Mesendoderm (in vitro differentiated cells): ENCODE measurements at regions not wholly inside any gene's neighbourhood (a gene's known extent, or its start where the extent isn't known, plus 50 kb on each side); places are given as distances from the start of the nearest gene placed in this dataset.
A peak's percentile ranks its signal among the peaks of the same experiment; 100 is the strongest.

Experiments
- DNase-seq: peaks from one replicate; pipeline ENCODE4 v3.0.0; 2013
- H2AK5ac ChIP-seq: 2 replicates; pipeline ENCODE4 v1.6.1; 2013; ENCODE audit warnings: low read length, inconsistent platforms
- H2BK120ac ChIP-seq: 2 replicates; pipeline ENCODE4 v1.6.1; 2013; ENCODE audit warnings: low read depth, mild to moderate bottlenecking, low read length, moderate library complexity, mixed read lengths
- H2BK15ac ChIP-seq: replicated peaks from 2 replicates; pipeline ENCODE4 v1.6.1; 2013; ENCODE audit warnings: low read depth, mild to moderate bottlenecking, moderate library complexity
- H2BK5ac ChIP-seq: 2 replicates; pipeline ENCODE4 v1.6.1; 2013; ENCODE audit warnings: low read length, inconsistent platforms
- H3K18ac ChIP-seq: 2 replicates; pipeline ENCODE4 v1.6.1; 2013; ENCODE audit warnings: mild to moderate bottlenecking, low read length, mixed read lengths
- H3K23ac ChIP-seq: one replicate; pipeline ENCODE4 v1.6.1; 2013; ENCODE audit warnings: low read length
- H3K27ac ChIP-seq: 2 replicates; pipeline ENCODE4 v1.5.1; 2013; ENCODE audit warnings: low read depth, mild to moderate bottlenecking, inconsistent platforms, low read length, moderate library complexity
- H3K27me3 ChIP-seq: 2 replicates; pipeline ENCODE4 v1.6.1; 2013; ENCODE audit warnings: low read length, control low read depth, mild to moderate bottlenecking, inconsistent platforms; ENCODE audit not compliant: insufficient read depth, poor library complexity
- H3K36me3 ChIP-seq: 2 replicates; pipeline ENCODE4 v1.6.1; 2013; ENCODE audit warnings: low read length, inconsistent platforms; ENCODE audit not compliant: control insufficient read depth, insufficient read depth
- H3K4ac ChIP-seq: one replicate; pipeline ENCODE4 v1.6.1; 2013; ENCODE audit warnings: low read depth, mild to moderate bottlenecking, low read length, moderate library complexity
- H3K4me1 ChIP-seq: 2 replicates; pipeline ENCODE4 v1.6.1; 2013; ENCODE audit warnings: low read depth, low read length, inconsistent platforms; ENCODE audit not compliant: control insufficient read depth
- H3K4me2 ChIP-seq: 2 replicates; pipeline ENCODE4 v1.6.1; 2013; ENCODE audit warnings: low read length
- H3K4me3 ChIP-seq: 2 replicates; pipeline ENCODE4 v1.5.1; 2013; ENCODE audit warnings: mild to moderate bottlenecking, low read length
- H3K56ac ChIP-seq: one replicate; pipeline ENCODE4 v1.6.1; 2013; ENCODE audit warnings: low read length
- H3K79me1 ChIP-seq: 2 replicates; pipeline ENCODE4 v1.6.1; 2013; ENCODE audit warnings: low read length, inconsistent platforms
- H3K79me2 ChIP-seq: 2 replicates; pipeline ENCODE4 v1.6.1; 2013; ENCODE audit warnings: mild to moderate bottlenecking, low read length; ENCODE audit not compliant: control insufficient read depth, insufficient read depth
- H3K9ac ChIP-seq: 2 replicates; pipeline ENCODE4 v1.6.1; 2013; ENCODE audit warnings: low read length, inconsistent platforms
- H4K5ac ChIP-seq: one replicate; pipeline ENCODE4 v1.6.1; 2013; ENCODE audit warnings: low read length
- H4K8ac ChIP-seq: one replicate; pipeline ENCODE4 v1.6.1; 2013; ENCODE audit warnings: low read depth, mild to moderate bottlenecking, control low read depth, low read length, moderate library complexity
- WGBS: extraction: QIAGEN DNeasy Blood & Tissue Kit; methylation state at CpG from one replicate; pipeline ENCODE4 v1.1.7; 2013; ENCODE audit warnings: low lambda C conversion rate, missing lambda C conversion rate; ENCODE audit not compliant: insufficient coverage; ENCODE audit errors: extremely low coverage; 5-methylcytosine and 5-hydroxymethylcytosine counted together

GRCh38 chr2:144597388-144597787, 77.5 kb upstream of the ZEB2 start:
- Histone ChIP-seq H3K56ac (peak overlapping the region; percentile 11), H3K9ac (no peak overlapping the region), H3K4ac (no peak overlapping the region), H3K36me3 (no peaks in the 10 kb centered on the region), H2AK5ac (peak overlapping the region; percentile 63), H3K18ac (no peak overlapping the region), H4K5ac (no peak overlapping the region), H3K27me3 (no peaks in the 10 kb centered on the region), H3K4me2 (no peak overlapping the region), H2BK15ac (no peak overlapping the region), H2BK120ac (no peak overlapping the region), H3K23ac (no peak overlapping the region), H3K4me3 (no peak overlapping the region), H3K79me2 (no peaks in the 10 kb centered on the region), H3K4me1 (peaks cover 18% of the 10 kb centered on the region), H4K8ac (no peak overlapping the region), H3K27ac (no peak overlapping the region), H2BK5ac (peak overlapping the region; percentile 33), H3K79me1 (no peaks in the 10 kb centered on the region)
- no CpG with 5 or more reads among the region's 4 CpGs for WGBS
- no peak for DNase-seq

- Histone ChIP-seq H3K27me3 (no peaks in the 10 kb centered on the region), H2BK5ac (no peak overlapping the region), H3K9ac (no peak overlapping the region), H3K4me3 (no peak overlapping the region), H2BK120ac (peak overlapping the region; percentile 73), H3K4me1 (peaks cover 18% of the 10 kb centered on the region), H4K5ac (no peak overlapping the region), H3K27ac (no peak overlapping the region), H3K56ac (peak overlapping the region; percentile 44), H3K36me3 (no peaks in the 10 kb centered on the region), H3K18ac (peak overlapping the region; percentile 53), H3K23ac (no peak overlapping the region), H3K4ac (peak overlapping the region; percentile 70), H2BK15ac (no peak overlapping the region), H3K79me1 (no peaks in the 10 kb centered on the region), H3K79me2 (no peaks in the 10 kb centered on the region), H3K4me2 (no peak overlapping the region), H2AK5ac (no peak overlapping the region), H4K8ac (peak overlapping the region; percentile 14)
- DNase-seq = peak; percentile 49
- no CpG with 5 or more reads among the region's 9 CpGs for WGBS
Measured at GRCh38 chr2:144596073-144596871, 76.4 kb upstream of the ZEB2 start.

GRCh38 chr2:144595686-144596072, 75.8 kb upstream of the ZEB2 start:
- H2BK5ac ChIP-seq = peak overlapping the region; percentile 52
- H2BK15ac ChIP-seq = no peak overlapping the region
- no peak for DNase-seq
- no peaks in the 10 kb centered on the region for H3K36me3 ChIP-seq
- H2AK5ac ChIP-seq = no peak overlapping the region
- no peak overlapping the region for H3K4me2 ChIP-seq
- peak overlapping the region; percentile 70 for H3K4ac ChIP-seq
- H4K5ac ChIP-seq = no peak overlapping the region
- H4K8ac ChIP-seq = peak overlapping the region; percentile 14
- H3K4me1 ChIP-seq = peaks cover 18% of the 10 kb centered on the region
- no peaks in the 10 kb centered on the region for H3K79me2 ChIP-seq
- no peak overlapping the region for H3K27ac ChIP-seq
- no peaks in the 10 kb centered on the region for H3K79me1 ChIP-seq
- H3K9ac ChIP-seq = no peak overlapping the region
- H3K27me3 ChIP-seq = no peaks in the 10 kb centered on the region
- H3K23ac ChIP-seq = no peak overlapping the region
- peak overlapping the region; percentile 44 for H3K56ac ChIP-seq
- H3K4me3 ChIP-seq = no peak overlapping the region
- peak overlapping the region; percentile 53 for H3K18ac ChIP-seq
- H2BK120ac ChIP-seq = peak overlapping the region; percentile 73
- no CpG with 5 or more reads among the region's 4 CpGs for WGBS

GRCh38 chr2:144595279-144595678, 75.4 kb upstream of the ZEB2 start:
- Histone ChIP-seq H3K9ac (no peak overlapping the region), H3K79me2 (no peaks in the 10 kb centered on the region), H3K4me3 (no peak overlapping the region), H3K4ac (no peak overlapping the region), H3K4me2 (no peak overlapping the region), H3K4me1 (peaks cover 18% of the 10 kb centered on the region), H3K36me3 (no peaks in the 10 kb centered on the region), H2BK5ac (peak overlapping the region; percentile 69), H3K79me1 (no peaks in the 10 kb centered on the region), H4K5ac (no peak overlapping the region), H2BK120ac (no peak overlapping the region), H3K27ac (no peak overlapping the region), H3K56ac (peak overlapping the region; percentile 3), H2BK15ac (no peak overlapping the region), H3K23ac (no peak overlapping the region), H3K27me3 (no peaks in the 10 kb centered on the region), H4K8ac (no peak overlapping the region), H3K18ac (peak overlapping the region; percentile 8), H2AK5ac (peak overlapping the region; percentile 76)
- no CpG with 5 or more reads among the region's 2 CpGs for WGBS
- peak; percentile 70 for DNase-seq

GRCh38 chr2:144593803-144594202, 73.9 kb upstream of the ZEB2 start:
- no peak overlapping the region for H2AK5ac ChIP-seq
- no peaks in the 10 kb centered on the region for H3K36me3 ChIP-seq
- H3K79me1 ChIP-seq = no peaks in the 10 kb centered on the region
- no CpG with 5 or more reads among the region's 2 CpGs for WGBS
- no peaks in the 10 kb centered on the region for H3K27me3 ChIP-seq
- DNase-seq = no peak
- no peak overlapping the region for H2BK120ac ChIP-seq
- no peaks in the 10 kb centered on the region for H3K79me2 ChIP-seq
- peaks cover 13% of the 10 kb centered on the region for H3K4me1 ChIP-seq
- no peak overlapping the region for H3K9ac ChIP-seq
- no peak overlapping the region for H3K23ac ChIP-seq
- no peak overlapping the region for H3K18ac ChIP-seq
- no peak overlapping the region for H3K4me2 ChIP-seq
- no peak overlapping the region for H3K56ac ChIP-seq
- H3K4ac ChIP-seq = no peak overlapping the region
- no peak overlapping the region for H4K8ac ChIP-seq
- H2BK5ac ChIP-seq = no peak overlapping the region
- no peak overlapping the region for H3K27ac ChIP-seq
- no peak overlapping the region for H4K5ac ChIP-seq
- H3K4me3 ChIP-seq = no peak overlapping the region
- H2BK15ac ChIP-seq = no peak overlapping the region
